ENCODE measurements at regions not wholly inside any gene's neighbourhood (a gene's known extent, or its start where the extent isn't known, plus 50 kb on each side); places are given as distances from the start of the nearest gene placed in this dataset.

DNA sequence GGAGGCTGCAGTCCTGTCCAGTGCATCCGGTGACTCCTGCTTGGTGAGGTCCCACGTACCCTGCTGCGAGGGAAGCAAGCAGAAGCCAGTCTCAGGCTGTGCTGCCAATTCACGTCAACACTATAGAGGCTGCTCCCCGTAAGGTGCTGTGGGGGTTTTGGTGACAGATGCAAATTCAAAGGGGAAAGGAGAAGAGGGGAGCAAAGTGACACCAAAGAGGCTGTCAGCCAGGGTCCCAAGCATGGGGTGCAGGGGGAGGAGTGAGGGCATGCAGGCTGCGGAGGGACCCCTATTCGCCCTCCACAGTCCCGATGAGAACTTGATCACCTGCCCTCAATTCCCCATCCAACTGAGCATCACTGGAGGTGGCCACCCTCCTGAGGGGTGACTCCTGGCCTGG, 179.4 kb upstream of the HS6ST1 start:
- DNase-seq = no peak

DNA sequence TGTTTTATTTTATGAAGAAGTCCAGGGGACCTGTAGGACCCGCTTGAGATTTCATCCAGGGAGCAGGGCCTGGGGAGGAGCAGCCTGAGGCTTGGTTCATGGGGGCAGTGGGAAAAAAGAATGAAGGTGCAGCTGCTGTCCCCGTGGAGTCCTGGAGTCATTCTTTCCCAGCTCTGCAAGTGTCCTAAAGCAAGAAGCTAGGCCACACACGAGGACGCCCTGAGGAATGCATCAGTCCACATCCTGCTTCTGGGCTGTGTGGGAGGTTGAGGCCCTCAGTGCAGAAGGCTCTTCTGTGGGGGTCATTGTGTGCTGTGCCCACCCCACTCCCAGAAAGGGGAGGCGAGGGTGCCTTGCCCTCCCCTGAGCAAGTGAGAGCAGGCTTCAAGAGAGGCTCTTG, 179.9 kb upstream of the HS6ST1 start:
- no peak for DNase-seq

GRCh38 chr2:128499367-128500137, 180.9 kb upstream of the HS6ST1 start:
- DNase-seq = no peak

GRCh38 chr2:128500138-128500800, 181.6 kb upstream of the HS6ST1 start:
- DNase-seq = no peak

- no peak for DNase-seq
These were observed 182.5 kb upstream of the HS6ST1 start for GRCh38 chr2:128501006-128501690.

DNA sequence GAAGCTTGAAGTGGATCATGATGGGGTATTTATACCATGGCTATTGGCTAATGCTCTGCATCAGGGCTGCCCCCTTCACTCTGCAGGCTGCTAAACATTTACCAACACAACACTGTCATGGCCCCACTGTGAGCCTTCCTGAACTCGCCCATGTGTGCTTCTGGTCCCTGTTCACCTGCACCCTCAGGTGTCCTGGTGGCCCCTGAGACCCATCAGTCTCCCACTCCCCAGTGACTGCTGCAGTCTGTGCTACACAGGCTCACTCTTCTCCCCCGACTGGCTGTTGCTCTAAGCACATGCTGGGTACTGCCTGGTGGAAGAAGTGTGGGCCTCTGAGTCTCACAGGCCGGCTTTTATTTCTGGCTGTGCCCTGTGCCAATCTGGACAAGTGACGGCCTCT, 183.0 kb upstream of the HS6ST1 start:
- DNase-seq = no peak

- DNase-seq = no peak
These were observed 183.5 kb upstream of the HS6ST1 start for GRCh38 chr2:128502200-128502599.

- DNase-seq = no peak
These were observed 184.1 kb upstream of the HS6ST1 start for GRCh38 chr2:128502638-128503246.

- DNase-seq = no peak
These were observed 185.0 kb upstream of the HS6ST1 start for GRCh38 chr2:128503399-128504245.

DNA sequence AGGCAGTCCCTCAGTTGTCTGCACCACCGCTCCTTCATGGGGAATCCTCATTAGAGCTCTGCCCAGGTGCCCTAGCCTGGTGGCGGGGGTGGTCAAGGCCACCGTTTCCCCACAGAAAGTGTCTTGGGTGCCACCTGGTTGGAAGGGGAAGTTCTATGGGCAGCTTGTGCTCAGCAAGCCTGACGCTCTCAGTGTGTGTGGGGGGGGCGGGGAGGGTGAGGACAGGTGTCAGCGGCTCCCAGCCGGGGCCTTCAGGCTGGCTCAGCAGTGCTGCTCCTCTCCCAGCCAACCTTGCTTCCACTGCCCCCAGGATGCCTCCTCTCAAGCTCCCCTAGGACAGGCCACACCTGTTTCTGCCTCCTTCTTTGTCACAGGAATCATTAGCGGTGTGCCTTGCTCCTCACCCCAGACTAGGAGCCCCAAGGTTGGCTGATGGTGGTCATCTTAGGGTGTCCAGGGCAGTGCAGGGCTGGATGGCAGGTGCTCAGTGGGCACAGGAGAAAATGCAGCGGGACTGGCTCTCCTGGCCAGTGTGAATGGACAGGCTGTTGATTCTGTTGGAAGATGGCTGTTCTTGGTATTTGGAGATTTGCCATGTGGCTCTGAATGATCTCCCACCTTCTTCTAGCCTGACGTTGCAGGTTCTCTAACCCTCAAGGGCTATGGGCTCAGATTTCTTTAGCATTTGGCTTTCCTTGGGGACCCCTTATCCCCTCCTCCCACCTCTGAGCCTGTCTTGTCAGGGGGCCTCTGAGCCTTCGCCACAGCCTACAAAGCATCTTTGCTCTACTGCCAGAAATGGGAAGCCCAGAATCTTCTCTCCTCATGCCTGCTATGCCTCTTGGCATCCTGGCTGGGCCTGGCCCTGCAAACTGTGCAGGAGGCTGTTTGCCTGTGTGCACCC, 185.8 kb upstream of the HS6ST1 start:
- DNase-seq = no peak

GRCh38 chr2:128505150-128505490, 186.5 kb upstream of the HS6ST1 start:
- DNase-seq = no peak

DNA sequence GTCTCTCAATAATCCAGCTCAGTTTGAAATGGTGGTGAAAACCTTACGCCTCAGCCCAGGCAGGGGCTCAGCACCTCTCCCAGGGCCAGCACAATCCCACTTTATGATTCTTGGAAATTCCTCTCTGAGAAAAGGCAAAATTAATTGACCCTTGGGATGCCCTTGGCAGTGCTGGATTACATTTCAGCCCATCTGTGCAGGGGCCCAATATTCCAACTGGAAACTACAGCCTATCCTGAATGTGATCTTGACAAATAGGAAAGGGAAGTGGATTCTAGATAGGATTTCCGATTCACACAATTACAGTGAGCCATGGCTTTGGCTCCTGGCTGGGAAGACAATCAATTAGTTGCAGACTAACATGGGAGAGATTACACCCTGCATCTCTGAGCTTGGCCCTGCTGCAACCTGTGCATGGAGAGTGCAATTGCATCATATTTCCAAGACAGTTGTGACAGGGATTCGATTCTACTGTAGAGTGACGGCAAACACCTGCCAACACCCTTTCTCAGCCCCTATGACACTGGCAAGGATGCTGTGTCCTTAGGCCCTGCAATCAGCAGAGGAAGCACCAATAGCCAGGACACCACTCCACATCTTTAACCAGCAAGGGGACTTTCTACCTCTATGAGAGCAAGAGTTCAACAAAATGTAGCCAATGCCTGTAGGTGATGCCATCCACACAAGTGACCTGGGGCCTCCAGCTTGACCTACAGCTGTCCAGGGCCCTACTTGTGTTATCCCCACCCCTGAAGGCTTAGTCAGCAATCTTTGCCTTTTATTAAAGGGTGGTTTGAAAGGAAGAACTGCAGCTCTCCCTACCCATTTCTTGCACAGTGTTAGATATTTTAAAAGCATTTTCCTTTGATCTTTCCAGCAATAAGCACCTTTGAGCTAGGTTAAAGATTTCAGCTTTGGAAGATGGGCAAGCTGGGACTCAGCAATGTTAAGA, 187.2 kb upstream of the HS6ST1 start:
- DNase-seq = no peak

DNA sequence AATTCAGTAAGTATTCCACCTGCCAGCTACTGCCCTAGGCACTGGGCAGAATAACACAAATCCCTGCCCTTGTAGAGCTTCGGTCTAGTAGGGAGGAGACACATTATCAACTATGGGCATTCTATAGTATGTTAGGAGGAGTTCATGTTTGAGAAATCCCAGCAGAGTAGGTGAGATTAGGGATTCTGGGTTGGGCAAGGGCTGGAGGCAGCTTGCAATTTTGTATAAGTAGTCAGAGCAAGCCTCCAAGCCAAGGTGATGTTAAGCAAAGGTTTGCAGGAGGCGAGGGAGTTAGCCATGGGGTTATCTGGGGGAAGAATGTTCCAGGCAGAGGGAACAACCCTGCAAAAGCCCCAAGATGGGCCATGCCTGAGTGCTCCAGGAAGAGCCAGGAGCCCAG, 187.9 kb upstream of the HS6ST1 start:
- DNase-seq = no peak

DNA sequence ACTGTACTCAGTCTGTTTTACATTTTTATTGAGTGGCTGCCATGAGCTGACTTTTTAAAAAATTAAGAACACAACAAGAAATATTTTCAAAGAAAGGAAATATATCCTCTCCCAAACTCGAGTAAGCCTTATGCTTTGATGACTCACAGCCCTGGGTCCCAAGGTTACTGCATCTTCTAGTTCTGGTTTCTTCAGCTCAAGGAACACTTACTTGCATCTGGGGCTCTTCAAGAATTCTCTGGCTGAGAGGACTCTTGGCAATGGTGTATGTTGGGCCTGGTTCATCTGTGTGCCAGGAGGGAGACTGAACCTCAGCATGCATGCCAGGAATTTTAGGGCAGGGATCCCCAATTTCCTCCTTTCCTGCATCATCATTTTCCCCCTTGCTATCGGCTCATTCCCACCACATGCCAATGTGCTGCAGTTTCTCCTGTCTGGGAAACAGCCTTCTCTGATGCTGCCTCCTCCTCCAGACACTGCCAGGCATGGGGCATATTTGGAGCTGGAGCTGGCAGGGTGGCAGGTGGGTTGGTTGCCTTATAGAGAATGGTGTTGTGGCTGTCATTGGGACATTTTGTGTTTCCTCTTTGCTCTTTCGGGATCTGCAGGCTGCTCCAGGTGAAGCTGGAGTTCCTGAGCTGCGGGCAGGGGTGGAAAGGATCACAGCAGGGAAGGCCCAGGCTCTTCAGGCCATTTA, 192.2 kb upstream of the HS6ST1 start:
- no peak for DNase-seq

- DNase-seq = no peak
These were observed 193.2 kb upstream of the HS6ST1 start for GRCh38 chr2:128511731-128512378.

GRCh38 chr2:128512379-128513115, 193.9 kb upstream of the HS6ST1 start:
- DNase-seq = no peak

- no peak for DNase-seq
These were observed 194.7 kb upstream of the HS6ST1 start for GRCh38 chr2:128513116-128513960.

- DNase-seq = no peak
These were observed 195.3 kb upstream of the HS6ST1 start for GRCh38 chr2:128513961-128514283.
